RWPE2 (cell line): ENCODE measurements at regions not wholly inside any gene's neighbourhood (a gene's known extent, or its start where the extent isn't known, plus 50 kb on each side); places are given as distances from the start of the nearest gene placed in this dataset.

ENCODE experiments used
- ATAC-seq: fragments of 200-7000 bp; cut with Tn5 transposase; 3 replicates; pipeline ENCODE4 v1.9.1; 2021; ENCODE audit warnings: low read depth
- DNase-seq: peaks from one replicate; pipeline ENCODE4 v3.0.0-alpha.2; 2020; ENCODE audit warnings: low spot score
- H3K27ac ChIP-seq: fragments of 450-650 bp; 2 replicates; pipeline ENCODE4 v1.5.1; 2017; ENCODE audit warnings: mild to moderate bottlenecking; ENCODE audit not compliant: poor library complexity, severe bottlenecking
- H3K27me3 ChIP-seq: fragments of 250-450 bp; sonication (Bioruptor Pico); 2 replicates; pipeline ENCODE4 v1.5.1; 2021; ENCODE audit warnings: mild to moderate bottlenecking, moderate library complexity; ENCODE audit not compliant: insufficient read depth, poor library complexity, severe bottlenecking
- H3K36me3 ChIP-seq: fragments of 250-450 bp; sonication (Bioruptor Pico); 2 replicates; pipeline ENCODE4 v1.5.1; 2020; ENCODE audit warnings: low read depth, mild to moderate bottlenecking, moderate library complexity
- H3K4me1 ChIP-seq: fragments of 250-450 bp; sonication (Bioruptor Pico); 2 replicates; pipeline ENCODE4 v1.5.1; 2021; ENCODE audit warnings: mild to moderate bottlenecking, moderate library complexity; ENCODE audit not compliant: insufficient read depth, poor library complexity, severe bottlenecking
- H3K4me3 ChIP-seq: fragments of 250-450 bp; sonication (Bioruptor Pico); 2 replicates; pipeline ENCODE4 v1.5.1; 2021; ENCODE audit warnings: mild to moderate bottlenecking, moderate library complexity; ENCODE audit not compliant: severe bottlenecking
- H3K9me3 ChIP-seq: fragments of 250-450 bp; sonication (Bioruptor Pico); 2 replicates; pipeline ENCODE4 v1.5.1; 2021; ENCODE audit warnings: mild to moderate bottlenecking, moderate library complexity; ENCODE audit not compliant: severe bottlenecking
- CTCF ChIP-seq: fragments of 450-650 bp; IDR thresholded peaks from one replicate; pipeline ENCODE4 v1.5.1; 2017; ENCODE audit warnings: mild to moderate bottlenecking, moderate library complexity; ENCODE audit not compliant: poor library complexity, severe bottlenecking

- TF ChIP-seq CTCF: no peak
- DNase-seq (no peak), ATAC-seq (no peak)
- no peaks in the 10 kb centered on the region for H3K4me1 ChIP-seq
- no peak overlapping the region for H3K27ac ChIP-seq
- no peaks in the 10 kb centered on the region for H3K9me3 ChIP-seq
- H3K27me3 ChIP-seq: no peaks in the 10 kb centered on the region
- H3K4me3 ChIP-seq: no peak overlapping the region
- no peaks in the 10 kb centered on the region for H3K36me3 ChIP-seq
Observed at GRCh38 chrX:99795495-99795894, 614.6 kb downstream of the PCDH19 start.

GRCh38 chrX:99782516-99783040 is 627.5 kb downstream of the PCDH19 start:
- Histone ChIP-seq H3K36me3 (no peaks in the 10 kb centered on the region), H3K4me1 (no peaks in the 10 kb centered on the region), H3K27me3 (no peaks in the 10 kb centered on the region), H3K9me3 (no peaks in the 10 kb centered on the region), H3K27ac (no peak overlapping the region), H3K4me3 (no peak overlapping the region)
- ATAC-seq (no peak), DNase-seq (no peak)
- TF ChIP-seq CTCF: no peak

GRCh38 chrX:99777912-99778311 is 632.2 kb downstream of the PCDH19 start:
- DNase-seq (no peak), ATAC-seq (no peak)
- no peak for TF ChIP-seq CTCF
- H3K9me3 ChIP-seq: no peaks in the 10 kb centered on the region
- no peaks in the 10 kb centered on the region for H3K36me3 ChIP-seq
- no peaks in the 10 kb centered on the region for H3K4me1 ChIP-seq
- no peak overlapping the region for H3K4me3 ChIP-seq
- no peaks in the 10 kb centered on the region for H3K27me3 ChIP-seq
- H3K27ac ChIP-seq: no peak overlapping the region

- H3K27ac ChIP-seq: no peak overlapping the region
- DNase-seq (no peak), ATAC-seq (no peak)
- no peak overlapping the region for H3K4me3 ChIP-seq
- no peaks in the 10 kb centered on the region for H3K9me3 ChIP-seq
- H3K4me1 ChIP-seq: no peaks in the 10 kb centered on the region
- H3K36me3 ChIP-seq: no peaks in the 10 kb centered on the region
- no peak for TF ChIP-seq CTCF
- H3K27me3 ChIP-seq: no peaks in the 10 kb centered on the region
Observed at GRCh38 chrX:99761731-99762130, 648.3 kb downstream of the PCDH19 start.

- no peaks in the 10 kb centered on the region for H3K9me3 ChIP-seq
- H3K27ac ChIP-seq: no peak overlapping the region
- H3K27me3 ChIP-seq: no peaks in the 10 kb centered on the region
- H3K4me1 ChIP-seq: no peaks in the 10 kb centered on the region
- TF ChIP-seq CTCF: no peak
- H3K36me3 ChIP-seq: no peaks in the 10 kb centered on the region
- DNase-seq: no peak
- no peak for ATAC-seq
- no peak overlapping the region for H3K4me3 ChIP-seq
Observed at GRCh38 chrX:99752776-99753175, 657.3 kb downstream of the PCDH19 start.
